22Rv1 (cell line): ENCODE measurements at regions not wholly inside any gene's neighbourhood (a gene's known extent, or its start where the extent isn't known, plus 50 kb on each side); places are given as distances from the start of the nearest gene placed in this dataset.

Experiments
- CTCF ChIP-seq: fragments of 450-650 bp; IDR thresholded peaks from 2 replicates; pipeline ENCODE4 v1.5.1; 2017; ENCODE audit warnings: mild to moderate bottlenecking
- ZFX ChIP-seq: fragments of 450-650 bp; IDR thresholded peaks from 2 replicates; pipeline ENCODE4 v1.6.1; 2017; ENCODE audit warnings: antibody characterized with exemption, borderline replicate concordance

GRCh38 chr10:118818621-118819221 is 64.0 kb upstream of the CACUL1 start:
- TF ChIP-seq CTCF (no peak), ZFX (no peak)
